ENCODE measurements at regions not wholly inside any gene's neighbourhood (a gene's known extent, or its start where the extent isn't known, plus 50 kb on each side); places are given as distances from the start of the nearest gene placed in this dataset.

DNA sequence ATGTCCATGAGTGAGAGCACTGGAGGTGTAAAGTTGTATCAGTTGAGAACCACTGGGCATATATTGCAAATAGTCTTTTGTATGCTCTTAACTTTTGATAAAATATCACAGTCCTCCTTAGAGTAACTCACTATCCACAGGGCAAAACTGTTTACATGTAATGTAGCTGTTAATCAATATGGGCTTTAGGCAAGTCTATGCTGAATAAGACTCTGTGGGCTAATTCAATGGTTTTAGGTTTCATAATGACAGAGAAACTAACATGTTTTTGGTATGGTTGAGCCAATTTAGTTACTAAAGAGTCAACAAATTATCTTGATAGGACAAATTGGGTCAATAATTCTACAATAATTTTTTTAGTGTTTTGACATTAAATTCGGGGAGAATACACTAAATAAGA, 1134.9 kb upstream of the FAM98A start:
- TF ChIP-seq, protein P1, sequence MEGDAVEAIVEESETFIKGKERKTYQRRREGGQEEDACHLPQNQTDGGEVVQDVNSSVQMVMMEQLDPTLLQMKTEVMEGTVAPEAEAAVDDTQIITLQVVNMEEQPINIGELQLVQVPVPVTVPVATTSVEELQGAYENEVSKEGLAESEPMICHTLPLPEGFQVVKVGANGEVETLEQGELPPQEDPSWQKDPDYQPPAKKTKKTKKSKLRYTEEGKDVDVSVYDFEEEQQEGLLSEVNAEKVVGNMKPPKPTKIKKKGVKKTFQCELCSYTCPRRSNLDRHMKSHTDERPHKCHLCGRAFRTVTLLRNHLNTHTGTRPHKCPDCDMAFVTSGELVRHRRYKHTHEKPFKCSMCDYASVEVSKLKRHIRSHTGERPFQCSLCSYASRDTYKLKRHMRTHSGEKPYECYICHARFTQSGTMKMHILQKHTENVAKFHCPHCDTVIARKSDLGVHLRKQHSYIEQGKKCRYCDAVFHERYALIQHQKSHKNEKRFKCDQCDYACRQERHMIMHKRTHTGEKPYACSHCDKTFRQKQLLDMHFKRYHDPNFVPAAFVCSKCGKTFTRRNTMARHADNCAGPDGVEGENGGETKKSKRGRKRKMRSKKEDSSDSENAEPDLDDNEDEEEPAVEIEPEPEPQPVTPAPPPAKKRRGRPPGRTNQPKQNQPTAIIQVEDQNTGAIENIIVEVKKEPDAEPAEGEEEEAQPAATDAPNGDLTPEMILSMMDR (IDR thresholded peaks at IDR 0.05), result no peak
- no peak for TF ChIP-seq POLR2A (IDR thresholded peaks at IDR 0.05)
